Suprapubic skin (tissue), 4 donors: ENCODE measurements at regions not wholly inside any gene's neighbourhood (a gene's known extent, or its start where the extent isn't known, plus 50 kb on each side); places are given as distances from the start of the nearest gene placed in this dataset.
"Not testable (repeated sequence)": the region's sequence is repeated elsewhere in the genome, so short reads cannot be mapped to it uniquely, and the experiment has no call there.

ENCODE experiments used
- DNase-seq, 2 donors: peaks; one replicate each; pipeline ENCODE4 v3.0.0-alpha.2; 2019; ENCODE audit warnings: low spot score in 2 of 2
- H3K27ac ChIP-seq: fragments of 200-600 bp; sonication (generic); one replicate; pipeline ENCODE4 v1.5.1; 2019
- H3K27me3 ChIP-seq: fragments of 200-600 bp; sonication (generic); one replicate; pipeline ENCODE4 v1.5.1; 2019
- H3K36me3 ChIP-seq: fragments of 200-600 bp; sonication (generic); one replicate; pipeline ENCODE4 v1.5.1; 2019
- H3K4me1 ChIP-seq: fragments of 200-600 bp; sonication (generic); one replicate; pipeline ENCODE4 v1.5.1; 2019
- H3K4me3 ChIP-seq: fragments of 200-600 bp; sonication (generic); one replicate; pipeline ENCODE4 v1.5.1; 2019; ENCODE audit warnings: mild to moderate bottlenecking
- H3K9me3 ChIP-seq: fragments of 200-600 bp; sonication (generic); one replicate; pipeline ENCODE4 v1.5.1; 2019
- EP300 ChIP-seq: sonication (generic); formaldehyde crosslinking; IDR thresholded peaks from one replicate; pipeline ENCODE4 v1.6.1; 2017; ENCODE audit warnings: antibody characterized with exemption
- POLR2A ChIP-seq, 2 donors: fragments of 450-650 bp; IDR thresholded peaks; one replicate each; pipeline ENCODE4 v1.6.1; 2017; ENCODE audit warnings: antibody characterized with exemption in 2 of 2, mild to moderate bottlenecking in 2 of 2, moderate library complexity in 2 of 2
- POLR2AphosphoS5 ChIP-seq, 3 donors: sonication (generic); formaldehyde crosslinking; IDR thresholded peaks; one replicate each; pipeline ENCODE4 v1.6.1; 2017; ENCODE audit warnings: antibody characterized with exemption in 3 of 3
- WGBS: methylation state at CpG from one replicate; pipeline ENCODE4 v1.1.5; 2018; 5-methylcytosine and 5-hydroxymethylcytosine counted together
- TF ChIP-seq, protein P1 (sequence below), 2 donors: fragments of 200-600 bp in 1 of 2; fragments of 450-650 bp in 1 of 2; sonication (generic) in 1 of 2; IDR thresholded peaks; one replicate each; pipeline ENCODE4 v1.5.1; 2016 to 2019; ENCODE audit warnings: antibody characterized with exemption in 2 of 2, mild to moderate bottlenecking in 1 of 2, moderate library complexity in 1 of 2

DNA sequence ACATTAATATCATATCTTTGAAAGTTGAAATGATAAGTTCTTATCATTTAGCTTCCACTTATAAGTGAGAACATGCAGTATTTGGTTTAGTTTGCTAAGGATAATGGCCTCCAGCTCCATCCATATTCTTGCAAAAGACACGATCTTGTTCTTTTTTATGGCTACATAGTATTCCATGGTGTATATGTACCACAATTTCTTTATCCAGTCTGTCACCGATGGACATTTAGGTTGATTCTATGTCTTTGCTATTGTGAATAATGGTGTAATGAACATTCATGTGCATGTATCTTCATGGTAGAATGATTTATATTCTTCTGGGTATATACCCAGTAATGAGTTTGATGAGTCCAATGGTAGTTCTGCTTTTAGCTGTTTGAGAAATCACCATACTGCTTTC lies 135.0 kb upstream of the PRR16 start:
- no peak for TF ChIP-seq EP300
- TF ChIP-seq POLR2AphosphoS5 (IDR thresholded peaks at IDR 0.05) = no peak
- no peak for TF ChIP-seq POLR2A (IDR thresholded peaks at IDR 0.05)
- TF ChIP-seq, protein P1, sequence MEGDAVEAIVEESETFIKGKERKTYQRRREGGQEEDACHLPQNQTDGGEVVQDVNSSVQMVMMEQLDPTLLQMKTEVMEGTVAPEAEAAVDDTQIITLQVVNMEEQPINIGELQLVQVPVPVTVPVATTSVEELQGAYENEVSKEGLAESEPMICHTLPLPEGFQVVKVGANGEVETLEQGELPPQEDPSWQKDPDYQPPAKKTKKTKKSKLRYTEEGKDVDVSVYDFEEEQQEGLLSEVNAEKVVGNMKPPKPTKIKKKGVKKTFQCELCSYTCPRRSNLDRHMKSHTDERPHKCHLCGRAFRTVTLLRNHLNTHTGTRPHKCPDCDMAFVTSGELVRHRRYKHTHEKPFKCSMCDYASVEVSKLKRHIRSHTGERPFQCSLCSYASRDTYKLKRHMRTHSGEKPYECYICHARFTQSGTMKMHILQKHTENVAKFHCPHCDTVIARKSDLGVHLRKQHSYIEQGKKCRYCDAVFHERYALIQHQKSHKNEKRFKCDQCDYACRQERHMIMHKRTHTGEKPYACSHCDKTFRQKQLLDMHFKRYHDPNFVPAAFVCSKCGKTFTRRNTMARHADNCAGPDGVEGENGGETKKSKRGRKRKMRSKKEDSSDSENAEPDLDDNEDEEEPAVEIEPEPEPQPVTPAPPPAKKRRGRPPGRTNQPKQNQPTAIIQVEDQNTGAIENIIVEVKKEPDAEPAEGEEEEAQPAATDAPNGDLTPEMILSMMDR (IDR thresholded peaks at IDR 0.05) = no peak
- H3K27ac ChIP-seq = no peak overlapping the region
- no peaks in the 10 kb centered on the region for H3K36me3 ChIP-seq
- DNase-seq = no peak
- 98% methylated on average over 2 of the region's 2 CpGs for WGBS
- no peak overlapping the region for H3K4me3 ChIP-seq
- H3K4me1 ChIP-seq = no peaks in the 10 kb centered on the region
- no peaks in the 10 kb centered on the region for H3K9me3 ChIP-seq
- no peaks in the 10 kb centered on the region for H3K27me3 ChIP-seq

DNA sequence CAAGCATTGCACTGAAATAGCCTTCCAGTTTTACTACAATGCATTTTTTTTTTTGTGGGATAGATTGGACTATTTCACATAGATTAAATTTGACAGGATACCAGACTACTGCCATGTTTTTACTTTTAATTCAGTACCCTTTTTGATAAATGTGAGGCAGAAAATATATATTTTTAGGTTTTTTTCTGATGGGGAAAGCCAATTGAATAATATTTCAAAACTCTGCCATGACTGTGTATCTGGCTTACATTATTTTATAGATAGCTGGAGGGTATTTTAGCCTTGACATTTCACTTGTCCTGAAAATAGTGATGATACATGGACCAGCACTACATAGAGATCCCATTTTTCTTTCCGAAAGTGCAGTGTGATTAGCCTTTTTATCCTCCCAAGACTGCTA lies 133.5 kb upstream of the PRR16 start:
- Histone ChIP-seq H3K36me3 (no peaks in the 10 kb centered on the region), H3K4me1 (no peaks in the 10 kb centered on the region), H3K4me3 (no peak overlapping the region), H3K9me3 (no peaks in the 10 kb centered on the region), H3K27me3 (no peaks in the 10 kb centered on the region), H3K27ac (no peak overlapping the region)
- WGBS = 65% methylated on average over 1 of the region's 1 CpG
- DNase-seq = no peak
- TF ChIP-seq, protein P1 (IDR thresholded peaks at IDR 0.05) = no peak
- TF ChIP-seq POLR2AphosphoS5 (IDR thresholded peaks at IDR 0.05) = no peak
- no peak for TF ChIP-seq EP300
- TF ChIP-seq POLR2A (IDR thresholded peaks at IDR 0.05) = no peak

DNA sequence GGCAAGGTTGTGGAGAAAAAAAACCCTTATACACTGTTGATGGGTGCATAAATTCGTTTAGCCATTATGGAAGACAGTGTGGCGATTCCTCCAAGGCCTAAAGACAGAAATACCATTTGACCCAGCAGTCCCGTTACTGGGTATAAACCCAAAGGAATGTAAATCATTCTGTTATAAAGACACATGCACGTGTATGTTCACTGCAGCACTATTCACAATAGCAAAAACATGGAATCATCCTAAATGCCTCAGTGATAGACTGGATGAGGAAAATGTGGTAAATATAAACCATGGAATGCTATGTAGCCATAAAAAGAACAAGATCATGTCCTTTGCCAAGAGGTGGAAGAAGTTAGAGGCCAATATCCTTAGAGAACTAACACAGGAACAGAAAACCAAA lies 119.9 kb upstream of the PRR16 start:
- TF ChIP-seq POLR2AphosphoS5 (IDR thresholded peaks at IDR 0.05) (no peak), POLR2A (IDR thresholded peaks at IDR 0.05) (no peak), EP300 (no peak)
- TF ChIP-seq, protein P1 (IDR thresholded peaks at IDR 0.05) = no peak
- Histone ChIP-seq H3K36me3 (no peaks in the 10 kb centered on the region), H3K27ac (no peak overlapping the region), H3K27me3 (no peaks in the 10 kb centered on the region), H3K9me3 (no peaks in the 10 kb centered on the region), H3K4me1 (no peaks in the 10 kb centered on the region), H3K4me3 (no peak overlapping the region)
- DNase-seq = no peak
- 73% methylated on average over 4 of the region's 4 CpGs for WGBS

DNA sequence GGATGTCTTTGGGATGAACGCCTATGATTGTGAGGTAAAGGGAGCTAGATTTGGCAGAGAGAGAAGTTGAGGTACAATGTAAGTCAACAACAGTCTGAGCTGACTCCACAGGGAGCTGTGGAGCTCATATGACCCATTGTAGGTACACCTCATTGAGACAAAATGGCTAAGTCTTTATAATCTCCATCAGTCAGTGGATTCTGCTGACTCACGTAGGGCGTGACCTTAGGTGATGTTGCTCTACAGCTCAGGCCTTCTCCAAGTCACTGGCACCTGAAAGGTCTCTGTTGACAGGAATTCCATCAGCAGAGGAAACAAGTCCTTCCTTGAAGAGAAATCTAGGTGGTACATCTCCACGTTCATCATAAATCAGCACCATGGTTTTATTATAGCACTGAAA lies 118.2 kb upstream of the PRR16 start:
- H3K4me1 ChIP-seq = no peaks in the 10 kb centered on the region
- TF ChIP-seq, protein P1 (IDR thresholded peaks at IDR 0.05) = no peak
- TF ChIP-seq POLR2AphosphoS5 (IDR thresholded peaks at IDR 0.05) (no peak), EP300 (no peak), POLR2A (IDR thresholded peaks at IDR 0.05) (no peak)
- 86% methylated on average over 4 of the region's 4 CpGs for WGBS
- DNase-seq = no peak
- H3K36me3 ChIP-seq = no peaks in the 10 kb centered on the region
- H3K9me3 ChIP-seq = no peaks in the 10 kb centered on the region
- no peak overlapping the region for H3K4me3 ChIP-seq
- no peaks in the 10 kb centered on the region for H3K27me3 ChIP-seq
- no peak overlapping the region for H3K27ac ChIP-seq

DNA sequence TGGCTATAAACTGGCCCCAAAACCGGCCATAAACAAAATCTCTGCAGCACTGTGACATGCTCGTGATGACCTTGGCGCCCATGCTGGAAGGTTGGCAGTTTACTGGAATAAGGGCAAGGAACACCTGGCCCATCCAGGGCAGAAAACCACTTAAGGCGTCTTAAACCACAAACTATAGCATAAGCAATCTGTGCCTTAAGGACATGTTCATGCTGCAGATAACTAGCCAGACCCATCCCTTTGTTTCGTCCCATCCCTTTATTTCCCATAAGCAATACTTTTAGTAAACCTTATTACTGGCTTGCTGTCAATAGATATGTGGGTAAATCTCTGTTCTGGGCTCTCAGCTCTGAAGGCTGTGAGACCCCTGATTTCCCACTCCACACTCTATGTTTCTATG lies 113.0 kb upstream of the PRR16 start:
- H3K27me3 ChIP-seq, H3K27ac ChIP-seq, H3K4me3 ChIP-seq, H3K4me1 ChIP-seq, H3K36me3 ChIP-seq, DNase-seq, H3K9me3 ChIP-seq: not testable (repeated sequence)
- 94% methylated on average over 5 of the region's 5 CpGs for WGBS

DNA sequence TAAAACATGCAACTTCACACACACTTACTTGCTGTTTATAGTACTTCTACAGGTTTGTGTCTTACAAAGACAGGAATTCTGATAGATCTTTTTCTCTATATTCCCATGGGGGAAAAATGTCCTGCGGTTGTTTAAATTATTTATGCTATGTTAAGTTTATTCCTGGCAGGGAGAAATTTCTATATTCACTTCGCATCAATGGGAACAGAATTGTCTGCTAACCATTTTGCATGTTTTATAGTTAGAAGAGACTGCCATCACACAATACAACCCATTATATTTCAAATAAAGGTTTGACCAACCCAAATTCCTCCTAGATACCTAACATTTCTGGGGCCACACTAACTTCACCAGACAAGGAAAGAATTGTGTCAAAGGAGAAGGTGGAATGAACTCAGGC lies 110.0 kb upstream of the PRR16 start:
- H3K27ac ChIP-seq = no peak overlapping the region
- WGBS = 45% methylated on average over 2 of the region's 2 CpGs
- H3K27me3 ChIP-seq = no peaks in the 10 kb centered on the region
- H3K9me3 ChIP-seq = no peaks in the 10 kb centered on the region
- H3K36me3 ChIP-seq = no peaks in the 10 kb centered on the region
- no peak for DNase-seq
- no peak overlapping the region for H3K4me3 ChIP-seq
- H3K4me1 ChIP-seq = no peaks in the 10 kb centered on the region
- no peak for TF ChIP-seq POLR2AphosphoS5 (IDR thresholded peaks at IDR 0.05)
- TF ChIP-seq, protein P1 (IDR thresholded peaks at IDR 0.05) = no peak
- TF ChIP-seq POLR2A (IDR thresholded peaks at IDR 0.05) = no peak
- TF ChIP-seq EP300 = no peak
